GM21825 (cell line): ENCODE measurements at regions not wholly inside any gene's neighbourhood (a gene's known extent, or its start where the extent isn't known, plus 50 kb on each side); places are given as distances from the start of the nearest gene placed in this dataset.
"Not testable (repeated sequence)": the region's sequence is repeated elsewhere in the genome, so short reads cannot be mapped to it uniquely, and the experiment has no call there.

Experiments
- ATAC-seq: cut with Tn5 transposase; IDR thresholded peaks from one replicate; pipeline ENCODE4 v1.9.1; 2021; ENCODE audit warnings: mild to moderate bottlenecking, moderate library complexity; ENCODE audit not compliant: unreplicated experiment

DNA sequence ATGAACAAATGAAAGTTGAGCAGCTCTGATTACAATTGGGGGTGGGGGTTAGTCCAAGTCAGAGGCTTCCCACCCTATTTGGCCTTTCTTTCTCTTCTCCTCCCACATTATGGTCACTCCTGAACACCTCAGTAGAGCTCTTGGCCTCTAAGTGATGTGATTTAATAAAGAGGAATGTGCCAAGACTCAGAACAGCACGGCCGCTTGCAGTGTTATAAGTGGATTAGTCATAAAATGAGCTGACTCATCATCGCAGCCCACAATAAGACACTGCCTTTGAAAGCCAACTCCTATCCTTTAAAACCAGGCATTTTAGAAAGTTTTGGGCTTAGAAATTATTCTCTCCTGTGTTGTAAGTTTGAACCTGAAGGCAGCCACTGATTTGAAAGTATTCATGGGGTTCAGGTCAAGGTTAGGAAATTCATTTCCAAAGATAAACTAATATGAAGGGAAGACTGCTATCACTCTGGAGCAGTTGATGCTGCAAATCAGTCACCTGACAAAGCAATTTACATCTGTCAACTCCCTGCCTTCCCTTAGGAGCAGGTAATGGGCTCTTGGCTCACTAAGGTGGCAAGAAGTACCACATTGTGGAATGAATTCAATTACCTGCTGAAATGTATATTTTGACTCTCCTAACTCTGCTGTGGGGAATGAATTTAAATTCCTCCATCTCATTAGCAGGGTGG lies 283.6 kb upstream of the NMUR2 start:
- no peak for ATAC-seq

DNA sequence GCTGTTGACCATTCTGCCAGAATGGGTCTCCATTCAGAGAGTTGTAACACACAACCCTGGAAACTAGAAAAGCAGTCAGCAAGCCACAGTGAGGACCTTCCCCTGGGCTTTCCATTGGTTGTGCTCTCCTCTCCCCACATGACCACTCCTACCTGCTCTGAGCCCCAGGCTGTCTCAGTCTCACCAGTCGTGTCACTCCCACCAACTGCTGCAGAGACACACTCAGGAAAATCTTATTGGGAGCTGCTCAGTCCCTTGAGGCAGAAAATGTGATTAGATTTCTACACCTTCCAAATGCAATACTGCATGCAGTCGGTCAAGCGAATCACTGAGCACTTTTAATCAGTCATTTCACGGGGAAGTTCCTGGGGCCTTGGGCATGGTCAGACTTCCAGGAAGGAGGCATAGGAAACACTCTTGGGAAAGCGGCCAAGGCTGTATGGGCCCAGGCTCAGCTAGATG lies 284.2 kb upstream of the NMUR2 start:
- ATAC-seq = no peak

DNA sequence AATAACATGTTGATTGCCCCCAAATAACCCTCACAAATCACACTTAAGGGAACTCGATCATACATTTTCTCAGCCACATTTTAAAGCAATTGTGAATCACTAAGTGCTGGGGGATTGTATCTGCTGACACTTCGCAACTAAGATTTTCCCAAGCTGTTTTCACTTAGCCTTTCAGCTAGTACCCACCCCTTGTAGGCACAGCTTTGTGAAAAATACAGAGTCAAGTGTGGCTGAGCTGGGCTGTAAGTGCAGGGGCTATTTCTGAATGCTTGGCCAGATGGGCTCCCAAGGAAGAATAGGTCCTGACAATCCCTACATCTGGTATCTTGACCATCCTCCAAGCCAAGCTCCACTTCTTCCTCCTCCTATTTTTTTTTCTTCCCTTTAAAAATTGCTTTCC lies 289.2 kb upstream of the NMUR2 start:
- ATAC-seq = no peak

DNA sequence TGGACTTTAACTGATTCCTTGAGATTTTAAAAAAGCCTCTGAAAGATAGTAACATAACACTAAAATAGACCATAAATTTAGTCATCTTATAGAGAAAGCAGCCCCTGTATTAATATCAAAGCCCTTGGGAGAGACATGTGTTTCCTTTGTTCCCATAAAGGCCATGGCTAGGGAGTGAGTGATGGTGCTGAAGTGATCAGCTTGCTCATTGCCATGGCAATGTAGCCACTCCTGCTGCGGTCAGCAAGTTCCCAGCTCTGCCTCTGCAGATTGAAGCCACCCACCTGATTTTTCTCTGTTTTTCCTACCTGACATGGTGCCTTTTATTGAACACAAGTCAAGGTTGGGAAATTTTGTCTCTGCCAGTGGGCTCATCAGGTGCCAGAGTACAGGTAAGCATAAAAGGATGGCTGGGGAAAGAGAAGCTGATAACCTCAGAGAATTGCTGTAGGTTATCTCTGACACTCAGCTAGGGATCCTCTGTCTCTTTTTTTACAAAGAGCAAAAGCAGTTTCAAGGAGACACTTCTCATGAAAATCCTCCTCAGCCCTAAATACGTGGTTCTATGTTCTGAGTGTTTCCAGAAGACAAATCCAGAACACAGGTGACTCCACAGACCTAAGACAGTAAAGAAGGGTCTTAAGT lies 296.3 kb upstream of the NMUR2 start:
- no peak for ATAC-seq

DNA sequence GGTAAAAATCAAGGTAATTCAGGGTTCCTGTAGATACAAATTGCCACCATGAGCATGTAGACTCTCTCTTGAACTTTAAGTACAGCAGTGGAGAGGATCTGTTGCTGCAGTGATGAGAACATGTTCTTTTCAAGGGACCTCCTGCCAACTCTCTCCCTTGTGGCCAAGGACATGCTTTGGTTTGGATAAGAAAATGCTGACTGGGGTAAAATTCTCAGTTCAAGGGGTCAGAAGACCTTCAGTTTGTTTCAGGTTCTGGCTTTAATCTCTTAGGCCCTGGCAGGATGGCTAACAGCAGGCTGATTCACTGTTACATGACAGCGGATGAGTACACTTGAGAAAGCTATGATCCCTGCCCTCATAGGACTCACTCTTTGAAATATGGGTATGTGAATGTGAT lies 299.2 kb upstream of the NMUR2 start:
- ATAC-seq = no peak

DNA sequence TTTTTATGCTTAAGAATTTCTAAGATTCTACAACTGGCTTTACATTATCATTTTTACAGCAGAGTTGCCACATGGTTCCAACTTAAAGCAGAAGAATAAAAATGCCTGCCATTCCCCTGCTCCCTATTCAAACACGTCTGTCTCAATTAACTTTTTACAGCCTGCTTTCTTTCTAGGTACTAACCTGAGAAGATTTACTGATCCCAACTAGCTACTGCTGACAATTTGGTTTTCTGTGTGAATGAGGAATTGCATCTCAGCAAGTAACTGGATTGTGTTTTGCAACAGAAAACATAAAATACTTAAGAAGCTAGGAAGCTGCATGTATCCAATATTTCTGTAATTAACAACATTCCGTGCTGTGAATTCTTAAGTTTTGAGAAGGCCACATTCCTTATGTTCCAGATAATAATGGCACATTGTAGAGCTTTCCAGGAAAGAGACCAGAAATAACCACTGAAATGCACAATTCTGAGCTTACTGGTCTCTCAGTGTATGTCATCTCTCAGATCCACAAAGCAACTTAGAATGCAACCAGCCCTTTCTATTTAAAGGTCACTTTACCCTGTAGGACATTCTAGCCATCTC lies 306.8 kb upstream of the NMUR2 start:
- no peak for ATAC-seq

DNA sequence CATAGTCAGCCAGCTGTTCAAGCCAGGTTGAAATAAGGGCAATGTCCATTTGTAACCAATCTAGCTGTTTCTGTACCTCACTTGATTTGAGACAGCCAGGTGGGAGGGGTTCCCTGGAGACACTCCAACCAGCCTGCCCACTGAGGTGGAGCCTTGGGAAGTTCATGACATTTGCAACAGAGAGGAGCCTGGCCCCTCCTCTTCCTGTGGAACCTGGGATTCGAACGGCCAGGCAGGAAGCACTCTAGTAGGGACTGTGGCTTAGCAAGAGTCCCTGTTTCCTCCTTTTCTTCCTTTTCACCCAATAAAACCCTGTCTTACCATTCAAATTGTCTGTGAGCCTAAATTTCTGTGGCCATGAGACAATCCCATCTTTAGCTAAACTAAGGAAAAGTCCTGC lies 312.3 kb upstream of the NMUR2 start:
- no peak for ATAC-seq

DNA sequence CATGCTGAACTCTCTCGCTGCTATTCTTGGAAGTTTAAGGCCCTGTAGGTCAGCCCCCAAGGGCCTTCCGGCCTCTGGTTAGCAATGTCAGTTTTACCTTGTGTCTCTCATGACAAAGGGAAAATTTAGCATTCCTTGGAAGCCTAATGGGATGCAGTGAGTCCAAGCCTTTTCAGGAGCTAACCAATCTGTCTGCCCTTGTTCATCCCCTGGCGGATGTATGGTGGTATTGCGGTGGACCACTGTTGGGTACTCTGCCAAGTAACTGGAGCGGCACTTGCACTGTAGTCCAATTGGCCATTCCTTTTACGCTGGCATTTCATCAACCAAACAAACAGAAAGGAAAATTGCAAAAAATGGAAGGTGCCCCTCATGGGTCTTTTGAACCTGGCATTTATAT lies 318.4 kb upstream of the NMUR2 start:
- no peak for ATAC-seq

DNA sequence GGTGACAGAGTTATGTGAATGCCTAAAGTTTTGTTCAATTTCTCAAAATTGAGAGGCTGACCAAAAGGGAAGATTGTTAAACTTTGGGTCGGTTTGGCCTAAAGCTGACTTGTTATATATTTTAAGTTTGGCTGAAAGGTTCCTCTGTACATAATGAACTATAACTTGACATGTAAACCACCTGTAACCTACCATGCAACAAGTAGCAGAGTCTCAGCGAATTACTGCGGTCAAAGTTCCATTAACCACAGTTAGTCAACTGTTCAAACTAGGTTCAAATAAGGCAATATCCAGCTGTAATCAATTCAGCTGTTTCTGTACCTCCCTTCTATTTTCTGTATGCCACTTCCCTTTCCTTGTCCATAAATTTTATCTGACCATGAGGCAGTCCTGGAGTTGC lies 325.1 kb upstream of the NMUR2 start:
- ATAC-seq = no peak

DNA sequence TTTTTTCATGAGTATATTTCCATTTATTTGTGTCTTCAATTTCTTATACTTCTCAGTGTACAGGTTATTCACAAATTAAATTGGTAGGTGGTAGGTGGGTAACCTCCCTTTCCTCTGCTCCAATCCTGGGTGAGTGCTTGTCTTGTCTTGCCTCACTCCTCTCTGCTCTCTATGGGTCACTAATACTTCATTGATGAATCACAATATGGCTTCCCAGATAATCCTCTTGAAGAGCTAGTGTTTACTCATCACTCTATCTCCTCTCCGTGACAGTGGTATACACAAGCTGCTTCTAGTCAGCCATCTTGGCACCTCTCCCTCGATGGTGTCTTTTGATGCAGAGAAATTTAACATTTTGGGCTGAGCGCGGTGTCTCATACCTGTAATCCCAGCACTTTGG lies 331.8 kb upstream of the NMUR2 start:
- no peak for ATAC-seq

DNA sequence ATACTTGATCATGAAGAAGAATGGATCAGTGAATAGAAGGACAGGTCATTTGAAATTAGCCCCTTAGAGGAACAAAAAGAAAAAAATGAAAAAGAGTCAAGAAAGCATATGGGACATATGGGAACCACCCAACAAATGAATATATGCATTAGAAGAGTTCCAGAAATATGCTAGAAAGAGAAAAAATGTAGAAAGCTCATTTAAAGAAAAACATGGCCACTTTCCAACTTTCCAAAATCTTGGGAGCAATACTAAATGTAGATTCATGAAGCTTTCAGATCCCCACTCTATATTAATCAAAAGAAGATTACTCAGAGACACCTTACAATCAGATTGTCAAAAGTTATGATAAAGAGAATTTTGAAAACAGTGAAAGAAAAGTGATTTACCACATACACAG lies 334.8 kb upstream of the NMUR2 start:
- no peak for ATAC-seq

DNA sequence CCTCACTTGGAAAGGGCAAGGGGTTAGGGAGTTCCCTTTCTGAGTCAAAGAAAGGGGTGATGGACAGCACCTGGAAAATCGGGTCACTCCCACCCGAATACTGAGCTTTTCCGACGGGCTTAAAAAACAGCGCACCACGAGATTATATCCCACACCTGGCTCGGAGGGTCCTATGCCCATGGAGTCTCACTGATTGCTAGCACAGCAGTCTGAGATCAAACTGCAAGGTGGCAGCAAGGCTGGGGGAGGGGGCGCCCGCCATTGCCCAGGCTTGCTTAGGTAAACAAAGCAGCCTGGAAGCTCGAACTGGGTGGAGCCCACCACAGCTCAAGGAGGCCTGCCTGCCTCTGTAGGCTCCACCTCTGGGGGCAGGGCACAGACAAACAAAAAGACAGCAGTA lies 336.0 kb upstream of the NMUR2 start:
- ATAC-seq = not testable (repeated sequence)

DNA sequence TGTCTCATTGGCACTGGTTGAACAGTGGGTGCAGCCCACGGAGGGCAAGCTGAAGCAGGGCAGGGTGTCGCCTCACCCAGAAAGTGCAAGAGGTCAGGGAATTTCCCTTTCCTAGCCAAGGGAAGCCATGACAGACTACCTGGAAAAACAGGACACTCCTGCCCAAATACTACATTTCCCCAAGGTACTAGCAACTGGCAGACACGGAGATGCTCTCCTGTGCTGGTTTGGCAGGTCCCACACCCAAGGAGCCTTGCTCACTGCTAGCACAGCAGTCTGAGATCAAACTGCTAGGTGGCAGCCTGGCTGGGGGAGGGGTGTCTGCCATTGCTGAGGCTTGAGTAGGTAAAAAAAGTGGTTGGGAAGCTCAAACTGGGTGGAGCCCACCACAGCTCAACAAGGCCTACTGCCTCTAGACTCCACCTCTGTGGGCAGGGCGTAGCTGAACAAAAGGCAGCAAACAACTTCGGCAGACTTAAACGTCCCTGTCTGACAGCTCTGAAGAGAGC lies 382.7 kb upstream of the NMUR2 start:
- ATAC-seq = not testable (repeated sequence)

DNA sequence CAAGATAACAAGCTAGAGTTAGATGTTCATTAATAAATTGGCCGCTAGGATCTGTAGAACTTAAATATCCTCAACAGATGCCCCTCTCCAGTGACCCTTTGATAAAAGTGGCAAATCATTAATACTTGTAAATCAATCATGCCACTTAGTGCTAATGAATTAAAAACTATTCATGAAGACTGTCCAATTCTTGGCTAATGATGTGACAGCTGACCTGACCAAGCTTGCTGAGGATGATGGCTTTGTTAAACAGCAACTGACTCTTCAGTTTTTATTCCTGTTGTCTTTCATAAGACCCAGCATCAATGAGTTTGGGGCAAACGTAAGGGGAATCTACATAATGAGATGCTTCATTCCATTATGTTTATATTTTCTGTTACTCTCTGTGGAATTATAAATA lies 396.8 kb upstream of the NMUR2 start:
- ATAC-seq = no peak

DNA sequence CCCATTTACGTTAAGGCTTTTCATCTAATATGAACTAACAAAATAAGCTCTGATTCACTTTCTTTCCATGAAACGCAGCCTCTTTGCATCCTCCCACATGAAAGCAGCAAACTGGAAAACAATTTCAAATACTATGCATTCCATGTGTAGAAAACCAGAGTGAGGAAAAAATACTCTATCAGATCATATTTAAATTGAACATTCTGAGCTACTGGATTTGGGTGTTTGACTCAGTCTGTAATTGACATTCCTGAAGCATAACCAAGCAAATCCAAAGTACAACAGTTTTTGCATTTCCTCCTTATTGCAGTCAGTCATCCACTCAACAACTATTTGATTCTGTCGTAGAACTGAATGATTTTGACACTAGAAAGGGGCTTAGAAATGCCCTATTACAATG lies 399.1 kb upstream of the NMUR2 start:
- no peak for ATAC-seq

DNA sequence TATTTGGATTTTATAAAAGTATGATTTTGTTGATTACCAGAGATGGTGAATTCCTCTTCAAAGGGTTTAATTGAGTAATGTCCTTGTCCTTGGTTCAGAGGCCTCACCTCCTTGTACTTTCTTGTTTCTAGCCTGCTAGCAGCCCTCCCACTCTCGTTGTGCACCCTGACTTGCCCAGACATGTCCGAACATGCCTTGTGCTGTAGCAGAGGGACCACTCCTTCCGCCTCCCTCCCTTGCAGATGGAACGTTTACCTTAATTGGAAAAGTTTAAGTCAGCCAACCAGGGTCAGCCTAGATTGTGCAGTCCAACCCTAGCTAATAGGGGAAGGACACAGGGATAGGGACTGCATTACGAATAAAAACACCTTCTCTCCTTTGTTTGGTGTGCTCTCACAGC lies 406.9 kb upstream of the NMUR2 start:
- ATAC-seq = no peak

DNA sequence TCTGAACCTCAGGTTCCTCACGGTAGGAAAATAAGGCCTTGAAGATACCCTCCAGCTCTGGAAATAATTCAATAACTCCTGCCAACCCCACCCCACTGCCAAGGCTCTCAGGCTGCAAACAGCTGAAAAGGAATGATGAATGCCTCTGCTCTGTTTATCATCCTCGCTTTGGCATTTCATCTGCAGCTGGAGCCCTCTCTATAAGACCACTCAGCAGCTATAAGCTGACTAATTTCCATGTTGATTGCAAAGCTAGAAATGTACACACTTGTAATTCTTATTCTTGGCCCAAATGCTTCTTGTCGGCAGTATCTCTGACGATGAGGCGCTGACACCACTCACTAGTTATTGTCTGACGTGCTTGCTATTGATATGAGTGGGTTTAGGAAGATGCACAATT lies 408.4 kb upstream of the NMUR2 start:
- ATAC-seq = no peak

DNA sequence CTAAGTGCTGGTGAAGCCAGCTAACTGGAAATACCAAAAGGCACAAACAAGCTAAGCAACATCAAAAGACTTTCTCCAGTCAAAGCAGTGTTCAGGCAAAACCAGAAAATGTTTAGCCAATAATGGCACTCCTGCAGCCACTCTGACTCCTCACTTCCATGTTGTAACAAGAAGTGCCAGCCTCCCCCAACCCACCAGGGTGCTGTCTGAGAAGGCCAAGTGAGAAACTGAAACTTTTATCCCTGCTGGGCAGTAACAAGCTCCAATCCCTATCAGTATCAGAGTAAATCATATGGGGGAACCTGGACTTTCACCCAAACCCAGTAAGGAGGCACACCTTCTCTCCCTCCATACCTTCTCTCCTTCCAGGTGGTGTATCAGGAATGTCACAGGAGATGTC lies 414.8 kb upstream of the NMUR2 start:
- ATAC-seq = no peak

DNA sequence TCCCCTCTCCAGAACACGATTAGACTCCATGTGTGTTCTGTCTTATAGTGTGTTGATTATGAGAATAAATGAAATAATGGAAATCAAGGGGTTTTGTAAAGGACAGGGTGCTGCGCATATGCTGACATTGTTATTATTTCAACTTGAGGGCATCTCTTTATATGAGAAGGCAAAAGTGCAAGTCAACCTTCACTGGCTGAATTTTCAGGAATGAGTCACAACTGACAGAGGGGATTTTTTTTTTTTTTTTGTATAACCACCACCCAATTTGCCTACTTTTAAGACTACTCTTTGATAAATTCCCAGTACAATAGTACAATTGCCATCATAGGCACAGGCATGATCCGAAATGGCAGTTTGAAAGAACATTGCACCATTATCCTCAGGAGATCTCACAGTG lies 419.2 kb upstream of the NMUR2 start:
- no peak for ATAC-seq

DNA sequence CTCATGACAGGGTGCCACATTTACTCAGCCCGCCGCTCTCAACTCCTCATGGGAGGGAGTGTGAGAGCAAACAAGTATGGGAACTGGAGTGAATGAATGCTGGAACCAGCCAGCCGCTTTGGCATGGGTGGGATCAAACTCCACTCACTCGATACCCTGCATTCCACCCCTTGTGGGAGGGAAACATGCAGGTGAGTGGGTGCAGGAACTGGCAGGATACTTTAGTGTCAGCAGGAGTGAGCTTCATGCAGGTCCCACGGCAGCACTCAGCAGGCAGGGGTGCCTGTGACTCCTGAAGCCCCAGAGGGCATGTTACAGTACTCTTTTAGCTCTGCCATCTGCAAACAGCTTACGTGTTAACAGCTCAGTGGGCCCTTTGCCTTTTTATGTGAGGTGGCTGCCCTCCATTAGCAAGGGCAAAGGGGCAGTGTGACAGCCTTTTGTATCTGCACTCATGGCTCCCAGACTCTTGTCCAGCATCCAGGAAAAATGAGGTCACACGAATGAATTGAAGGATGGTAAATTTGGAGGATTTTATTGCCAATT lies 433.2 kb upstream of the NMUR2 start:
- no peak for ATAC-seq

DNA sequence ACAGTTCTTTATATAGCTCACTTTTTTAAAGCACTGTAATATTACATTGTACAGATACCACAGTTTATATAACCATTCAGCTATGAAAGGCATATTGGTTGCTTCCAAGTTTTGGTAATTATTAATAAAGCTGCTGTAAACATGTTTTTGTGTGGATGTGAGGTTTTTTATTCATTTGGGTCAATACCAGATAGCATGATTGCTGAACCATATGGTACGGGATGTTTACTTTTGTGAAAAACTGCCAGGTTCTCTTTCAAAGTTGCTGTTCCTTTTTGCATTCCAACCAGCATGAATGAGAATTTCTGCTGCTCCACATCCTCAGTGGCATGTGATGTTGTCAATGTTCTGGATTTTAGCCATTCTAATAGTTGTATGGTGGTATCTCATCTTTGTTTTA lies 439.6 kb upstream of the NMUR2 start:
- ATAC-seq = no peak

DNA sequence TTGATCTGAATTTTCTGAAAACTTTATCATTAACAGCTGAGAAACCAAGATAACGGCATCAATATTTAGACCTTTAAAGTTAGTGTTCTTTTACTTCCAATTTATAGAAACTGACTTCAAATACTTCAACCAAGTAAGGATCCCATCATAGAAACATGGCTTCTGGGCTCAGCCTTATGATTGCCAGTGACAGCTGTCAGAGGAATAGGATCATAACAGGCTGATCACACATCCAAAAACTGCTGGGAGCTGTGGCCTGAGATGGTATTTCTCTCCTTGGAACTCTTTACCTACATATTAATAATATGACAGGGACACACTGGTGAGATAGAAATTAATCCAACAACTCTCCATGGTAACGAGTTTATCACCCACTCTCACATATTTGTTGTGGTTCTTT lies 448.3 kb upstream of the NMUR2 start:
- no peak for ATAC-seq
